Stimulated activated CD4-positive, alpha-beta T cell treated with anti-CD3 and anti-CD28 coated beads, Interleukin-12 subunit alpha, Interleukin-12 subunit beta, amount 100 ng/mL, for 24 hours (primary cell): ENCODE measurements at regions not wholly inside any gene's neighbourhood (a gene's known extent, or its start where the extent isn't known, plus 50 kb on each side); places are given as distances from the start of the nearest gene placed in this dataset.
"Not testable (repeated sequence)": the region's sequence is repeated elsewhere in the genome, so short reads cannot be mapped to it uniquely, and the experiment has no call there.

ENCODE experiments used
- DNase-seq, 2 experiments: peaks; one replicate each; pipeline ENCODE4 v3.0.0-alpha.2; 2020; ENCODE audit warnings: low read depth in 2 of 2

DNA sequence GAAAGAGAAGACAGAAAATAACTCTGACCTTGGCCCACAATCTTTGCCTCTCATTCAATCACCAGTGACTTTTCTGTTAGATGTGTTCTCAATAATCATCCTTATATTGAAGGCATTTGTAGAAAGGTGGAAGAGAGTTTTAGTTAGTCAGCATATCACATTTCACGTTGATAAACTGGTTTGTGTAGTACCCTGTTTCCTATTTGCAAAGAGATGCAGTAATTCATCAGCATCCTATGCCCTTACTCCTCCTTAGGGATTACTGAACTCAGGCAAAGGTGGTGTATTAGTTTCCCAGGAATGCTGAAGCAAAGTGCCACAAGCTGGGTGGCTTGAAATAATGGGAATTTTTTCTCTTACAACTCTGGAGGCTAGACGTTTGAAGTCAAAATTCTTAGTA, 145.0 kb downstream of the SPP2 start:
- DNase-seq = no peak

DNA sequence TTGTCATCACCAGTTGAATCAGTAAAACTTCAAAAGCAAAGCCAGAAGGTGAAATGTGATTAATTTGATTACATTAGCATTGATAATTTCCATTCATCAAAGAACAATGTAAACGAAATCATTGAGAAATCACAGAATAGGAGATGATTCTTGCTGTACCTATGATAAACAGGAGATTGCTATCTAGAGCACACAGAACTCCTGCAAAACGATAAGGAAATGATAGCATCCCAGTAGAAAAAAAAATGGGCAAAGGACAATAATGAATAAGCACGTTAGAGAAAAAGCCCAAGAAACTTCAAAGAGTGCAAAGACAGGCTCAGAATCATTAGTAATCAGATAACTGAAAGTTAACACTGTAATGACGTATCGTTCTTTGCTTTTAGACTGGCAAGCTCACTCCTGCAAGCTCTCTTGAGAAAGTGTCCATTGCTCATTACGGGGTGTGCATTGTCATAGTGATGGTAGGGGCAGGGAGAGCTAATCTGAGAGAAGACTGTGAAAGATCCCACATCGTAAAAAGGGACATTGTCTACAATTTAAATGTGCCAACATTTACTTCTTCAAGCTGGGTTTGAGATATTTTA, 143.6 kb downstream of the SPP2 start:
- DNase-seq = no peak

DNA sequence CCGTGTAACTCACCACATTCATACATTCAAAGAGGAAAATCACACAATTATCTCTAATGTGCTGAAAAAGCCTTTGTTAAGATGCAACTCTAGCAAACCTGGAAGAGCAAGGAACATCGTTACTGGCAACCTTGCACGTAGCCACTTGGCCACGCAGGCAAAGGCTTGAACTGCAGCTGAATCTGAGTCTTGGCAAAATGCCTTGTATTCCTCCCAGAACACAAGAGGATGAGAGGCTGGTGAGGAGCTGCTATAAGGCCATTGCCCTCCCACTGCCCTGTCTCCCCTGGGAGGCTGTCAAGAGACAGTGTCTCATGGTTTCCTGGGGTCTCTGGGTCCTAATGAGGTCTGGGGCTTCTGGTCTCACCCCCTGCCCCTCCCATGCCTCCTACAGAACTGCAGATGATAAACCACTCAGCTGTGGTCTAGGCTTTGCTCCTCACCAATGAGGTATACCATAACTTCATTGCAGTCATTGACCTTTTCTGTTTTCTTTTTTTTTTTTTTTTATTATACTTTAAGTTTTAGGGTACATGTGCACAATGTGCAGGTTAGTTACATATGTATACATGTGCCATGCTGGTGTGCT, 141.4 kb downstream of the SPP2 start:
- DNase-seq = no peak

DNA sequence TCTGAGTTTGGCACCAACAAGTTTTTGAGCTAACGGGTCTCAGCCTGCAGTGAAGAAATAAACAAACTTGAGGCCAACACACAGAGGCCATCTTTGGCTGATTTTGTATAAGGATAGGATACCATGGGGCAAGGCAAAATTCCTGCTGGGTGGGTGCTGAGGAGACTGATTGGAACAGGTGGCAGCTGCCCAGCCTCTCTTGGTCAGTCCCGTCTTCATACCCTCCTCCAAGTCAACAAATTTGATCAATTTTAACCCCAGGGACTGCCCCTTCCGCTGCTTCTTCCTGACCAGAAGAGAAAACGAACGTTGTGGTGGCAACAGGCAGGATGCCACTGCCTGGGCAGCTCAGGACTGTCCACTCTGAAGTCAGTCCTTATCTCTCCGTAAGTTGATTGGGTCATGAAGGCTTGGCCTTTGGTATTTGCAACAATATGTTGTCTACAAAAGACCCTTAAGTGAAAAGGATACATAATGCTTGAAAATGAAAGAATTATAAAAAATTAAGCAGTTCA, 139.3 kb downstream of the SPP2 start:
- DNase-seq = no peak

GRCh38 chr2:234189230-234189629, 138.7 kb downstream of the SPP2 start:
- DNase-seq = no peak

DNA sequence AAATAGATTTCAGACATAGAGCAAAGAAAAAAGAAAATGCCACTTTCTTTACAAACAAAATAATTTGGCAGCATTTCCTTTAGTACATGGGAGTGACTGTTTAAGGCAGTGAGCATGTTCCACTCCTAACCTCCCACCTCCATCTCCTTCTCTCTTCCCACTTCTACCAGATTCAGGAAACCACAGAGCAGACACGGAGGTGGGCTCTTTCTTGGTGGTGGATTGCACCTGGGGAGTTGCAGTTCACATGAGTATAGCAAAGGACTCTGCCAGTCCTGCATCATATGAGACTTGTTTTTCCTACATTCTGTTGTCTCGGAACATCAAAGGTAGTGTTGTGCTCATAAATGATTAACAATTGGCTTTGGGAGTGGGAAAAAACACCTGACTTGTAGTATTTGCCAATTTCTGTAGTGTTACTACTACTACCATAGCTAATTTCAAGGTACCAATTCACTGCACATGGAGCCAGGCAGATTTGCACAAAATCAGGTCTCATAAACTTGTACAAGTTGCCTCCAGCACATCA, 137.2 kb downstream of the SPP2 start:
- DNase-seq = no peak

DNA sequence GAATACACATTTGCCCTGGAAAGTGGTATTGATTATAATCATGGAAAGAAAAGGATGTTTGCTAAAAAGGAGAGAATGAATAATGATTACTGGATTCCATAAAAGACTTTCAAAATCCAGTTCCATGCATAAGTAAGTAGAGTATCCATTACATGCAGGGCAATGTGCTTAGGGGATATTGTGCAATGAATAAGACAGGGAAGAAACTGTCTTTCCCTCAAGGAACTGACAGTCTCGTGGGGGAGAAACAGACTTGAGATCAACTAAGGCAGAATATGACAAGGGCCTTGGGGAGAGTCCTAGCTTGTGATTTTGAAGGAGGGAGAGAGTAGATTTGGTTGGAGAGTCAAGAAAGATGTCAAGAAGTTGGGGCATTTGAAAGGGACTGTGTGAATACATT, 130.6 kb downstream of the SPP2 start:
- no peak for DNase-seq

DNA sequence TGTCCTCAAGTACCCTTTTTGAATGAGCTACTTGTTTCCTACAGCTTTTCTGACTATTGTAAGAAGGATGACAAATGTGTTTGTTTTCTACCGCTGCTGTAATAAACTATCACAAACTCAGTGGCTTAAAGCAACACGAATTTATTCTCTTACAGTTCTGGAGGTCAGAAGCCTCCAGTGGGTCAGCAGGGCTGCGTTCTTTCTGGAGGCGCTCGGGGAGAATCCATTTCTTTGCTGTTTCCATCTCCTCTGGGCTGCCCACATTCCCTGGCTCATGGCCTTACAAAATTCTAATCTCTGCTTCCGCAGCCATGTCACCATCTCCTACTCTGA, 128.5 kb downstream of the SPP2 start:
- DNase-seq = no peak

DNA sequence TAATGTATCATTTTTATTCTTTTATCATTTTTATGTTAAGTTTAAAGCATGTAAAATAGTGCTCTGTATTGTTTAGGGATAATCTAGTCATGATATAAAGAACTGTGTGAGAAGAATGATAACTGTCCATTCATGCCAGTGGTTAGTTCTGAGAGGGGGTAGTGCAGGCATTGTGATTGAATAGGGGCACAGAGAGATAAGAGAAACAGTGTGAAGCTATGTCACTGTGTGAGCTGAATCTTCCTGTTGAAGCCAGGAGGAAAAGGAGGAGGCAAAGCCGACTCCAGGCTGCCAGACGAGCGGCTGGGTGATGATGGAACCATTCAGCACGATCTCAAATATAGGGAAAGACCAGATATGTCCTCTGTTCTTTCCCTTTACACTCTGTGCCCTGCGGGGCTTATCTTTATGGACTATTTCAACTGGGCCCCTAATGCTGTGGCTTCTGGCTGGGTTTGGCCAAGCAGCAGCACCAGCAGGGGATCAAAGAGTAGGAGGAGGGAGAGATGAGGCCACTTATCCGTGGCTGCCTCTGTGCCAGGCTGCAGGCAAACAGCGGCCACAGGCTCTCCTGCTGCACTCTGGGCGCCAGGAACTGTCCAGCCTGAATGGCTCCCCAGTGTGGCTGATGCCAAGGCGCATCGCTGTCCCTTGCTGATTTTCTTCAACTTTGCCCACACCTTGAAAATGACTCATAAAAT, 128.0 kb downstream of the SPP2 start:
- no peak for DNase-seq

GRCh38 chr2:234175649-234176048, 125.1 kb downstream of the SPP2 start:
- DNase-seq = no peak

DNA sequence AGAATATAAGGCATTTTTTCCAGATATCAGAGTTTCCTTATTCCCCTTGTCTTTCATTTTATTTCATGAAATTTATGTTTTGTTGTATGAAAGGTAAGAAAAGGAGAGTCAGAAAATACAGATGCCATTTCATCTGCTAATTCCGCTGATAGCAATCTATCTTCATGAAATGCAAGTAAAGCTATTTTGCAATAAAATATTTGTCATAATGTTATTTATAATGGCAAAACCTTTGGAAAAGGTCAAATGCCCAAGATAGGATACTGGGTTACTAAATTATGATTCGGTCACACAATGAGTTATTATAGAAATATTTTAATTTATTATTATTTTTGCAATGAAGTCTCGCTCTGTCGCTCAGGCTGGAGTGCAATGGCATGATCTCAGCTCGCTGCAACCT, 124.2 kb downstream of the SPP2 start:
- no peak for DNase-seq

DNA sequence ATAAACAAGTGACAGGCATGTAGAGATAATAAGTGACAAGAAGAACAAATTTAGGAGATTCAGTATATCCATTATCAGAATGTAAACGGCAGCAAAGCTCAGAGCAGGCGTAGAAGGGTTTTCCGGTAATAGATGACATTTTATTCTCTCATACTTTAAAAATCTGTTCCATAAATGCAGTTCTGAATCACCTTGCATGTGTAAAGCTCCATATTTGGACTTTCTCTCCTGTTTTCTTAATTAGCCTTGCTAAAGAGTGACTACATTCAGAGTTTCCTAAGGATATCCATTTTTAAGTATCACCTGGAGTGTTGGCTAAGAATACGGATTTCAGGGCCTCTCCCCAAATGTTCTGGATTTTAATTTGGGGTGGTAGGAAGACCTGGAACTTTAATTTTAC, 122.0 kb downstream of the SPP2 start:
- no peak for DNase-seq

DNA sequence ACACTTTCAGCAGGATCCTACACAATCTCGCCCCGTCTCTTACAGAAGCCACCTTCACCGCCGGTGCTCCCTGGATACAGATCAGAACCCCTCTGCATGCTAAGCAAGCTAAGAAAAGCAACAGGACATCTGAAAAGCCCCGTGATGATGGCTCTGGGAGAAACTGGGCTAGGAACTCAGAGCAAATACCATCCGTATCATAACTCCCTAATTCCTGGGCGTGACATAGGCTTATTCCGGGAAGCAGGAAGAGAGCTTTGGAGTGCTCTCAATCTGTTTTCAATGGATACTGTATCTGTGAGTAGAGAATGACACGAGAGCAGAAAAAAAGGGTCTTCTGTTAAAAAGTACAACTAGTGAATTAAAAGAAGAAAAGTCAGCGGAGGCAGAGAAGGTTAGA, 121.6 kb downstream of the SPP2 start:
- DNase-seq = no peak

DNA sequence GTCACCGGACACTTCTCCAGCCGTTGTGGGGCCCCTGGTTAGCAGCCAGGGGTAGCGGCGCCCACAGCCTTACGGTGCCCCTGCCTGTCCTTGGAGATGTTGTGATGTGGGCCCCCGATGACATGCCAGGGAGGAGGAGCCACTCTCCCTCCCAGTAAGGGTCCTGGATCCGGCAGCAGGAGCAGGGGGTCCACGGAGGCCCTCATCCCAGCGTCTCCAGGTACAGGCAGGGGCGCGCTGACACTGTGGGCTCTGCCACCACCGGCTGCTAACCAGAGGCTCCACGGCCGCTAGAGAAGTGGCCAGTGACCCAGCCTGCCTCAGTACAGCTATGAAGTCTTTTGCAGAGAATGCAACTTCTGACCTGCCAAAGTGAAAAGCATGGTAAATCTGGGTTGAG, 121.2 kb downstream of the SPP2 start:
- no peak for DNase-seq

DNA sequence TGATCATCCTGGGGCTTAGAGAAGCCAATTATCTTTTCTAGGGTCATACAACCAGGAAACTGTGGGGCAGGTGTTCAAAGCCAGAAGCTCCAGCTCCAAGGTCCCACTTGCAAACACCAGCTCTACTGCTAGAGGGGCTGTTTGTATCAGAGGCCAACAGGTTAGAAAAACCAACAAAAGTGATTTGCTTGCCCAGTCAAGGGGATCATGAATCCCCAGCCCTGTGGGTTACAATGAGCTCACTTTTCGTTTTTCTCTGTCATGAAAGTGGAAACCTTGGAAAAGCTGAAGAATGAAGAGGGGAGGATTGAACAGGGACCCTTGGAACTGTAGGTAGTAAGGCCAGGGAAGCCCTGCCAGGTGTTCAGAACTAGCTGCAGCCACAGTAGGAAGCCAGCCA, 119.2 kb downstream of the SPP2 start:
- DNase-seq = no peak

DNA sequence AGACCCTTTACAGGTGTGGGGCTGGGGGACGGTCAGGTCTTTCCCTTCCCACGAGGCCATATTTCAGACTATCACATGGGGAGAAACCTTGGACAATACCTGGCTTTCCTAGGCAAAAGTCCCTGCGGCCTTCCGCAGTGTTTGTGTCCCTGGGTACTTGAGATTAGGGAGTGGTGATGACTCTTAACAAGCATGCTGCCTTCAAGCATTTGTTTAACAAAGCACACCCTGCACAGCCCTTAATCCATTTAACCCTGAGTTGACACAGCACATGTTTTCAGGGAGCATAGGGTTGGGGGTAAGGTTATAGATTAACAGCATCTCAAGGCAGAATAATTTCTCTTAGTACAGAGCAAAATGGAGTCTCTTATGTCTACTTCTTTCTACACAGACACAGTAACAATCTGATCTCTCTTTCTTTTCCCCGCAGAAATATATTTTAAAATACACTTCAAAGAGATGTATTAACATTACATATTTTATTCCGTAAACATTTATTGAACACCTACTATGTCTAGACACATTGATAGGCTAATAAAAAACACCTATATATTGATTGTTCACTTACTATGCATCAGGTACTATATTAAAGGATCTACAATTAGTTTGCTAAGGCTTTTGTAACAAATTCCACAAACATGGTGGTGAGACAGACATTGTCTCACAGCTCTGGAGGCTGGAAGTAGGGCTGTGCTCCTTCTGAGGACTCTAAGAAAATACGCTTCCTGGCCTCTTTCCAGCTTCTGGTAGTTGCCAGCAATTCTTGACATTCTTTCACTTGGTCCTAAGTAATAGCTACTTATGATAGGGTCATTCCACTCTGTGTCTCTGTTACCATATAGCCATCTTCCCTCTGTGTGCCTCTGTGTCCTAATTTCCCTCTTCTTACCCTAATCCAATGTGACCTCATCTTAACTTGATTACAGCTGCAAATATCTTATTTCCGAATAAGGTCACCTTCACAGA, 118.4 kb downstream of the SPP2 start:
- DNase-seq = not testable (repeated sequence)

- DNase-seq = no peak
Measured at GRCh38 chr2:234166531-234166930, 116.0 kb downstream of the SPP2 start.

DNA sequence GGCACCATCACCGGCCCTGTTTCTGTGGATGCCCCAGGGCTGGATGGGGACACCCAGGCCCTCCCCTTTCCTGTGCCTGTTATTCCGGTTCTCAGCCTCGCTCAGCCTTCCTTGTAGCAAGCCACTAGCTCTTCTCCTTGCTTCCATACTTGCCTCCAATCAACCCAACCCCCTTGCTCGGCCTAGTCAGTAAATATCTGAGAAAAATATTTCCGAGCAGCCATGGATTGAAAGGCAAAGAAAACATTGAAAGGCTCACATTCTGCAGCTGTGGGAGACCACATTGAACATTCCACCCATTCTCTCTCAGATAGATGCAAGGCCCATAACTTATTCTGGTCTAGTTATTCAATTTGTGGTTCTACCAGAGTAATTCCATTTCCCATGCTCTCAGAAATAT, 114.9 kb downstream of the SPP2 start:
- DNase-seq = no peak

GRCh38 chr2:234164493-234165413, 114.3 kb downstream of the SPP2 start:
- DNase-seq = peak; percentile 5

DNA sequence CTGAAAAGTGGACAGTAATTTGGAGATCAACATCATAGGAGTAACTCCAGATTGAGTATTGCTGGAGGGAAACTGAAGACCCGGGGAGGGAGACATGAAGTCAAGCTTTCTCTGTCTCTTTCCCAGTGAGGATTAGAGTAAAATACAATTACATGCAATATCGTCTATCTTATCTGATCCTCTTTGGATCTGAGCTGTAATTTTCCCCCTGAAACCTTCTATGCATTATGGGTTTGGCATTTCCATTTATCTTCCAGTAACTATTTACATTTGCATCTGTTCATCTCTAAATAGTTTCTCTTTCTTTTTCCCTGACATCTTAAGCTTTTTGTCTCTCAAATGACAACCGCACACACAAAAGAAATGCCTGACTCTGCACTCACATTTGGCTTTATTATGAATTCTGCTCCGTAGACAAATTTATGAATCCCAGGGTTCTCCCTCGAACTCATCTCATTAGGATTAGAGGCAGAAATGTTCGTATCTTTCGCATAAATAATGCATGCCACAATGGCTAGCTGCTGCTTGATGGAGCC, 113.1 kb downstream of the SPP2 start:
- DNase-seq = no peak

GRCh38 chr2:234162861-234163260, 112.4 kb downstream of the SPP2 start:
- DNase-seq = no peak
